ENCODE measurements at regions not wholly inside any gene's neighbourhood (a gene's known extent, or its start where the extent isn't known, plus 50 kb on each side); places are given as distances from the start of the nearest gene placed in this dataset.

GRCh38 chr17:31692632-31693031 is 166.4 kb downstream of the COPRS start:
- Mint-ChIP-seq H3K9me3 (no peaks in the 10 kb centered on the region), H3K27me3 (peaks cover 4% of the 10 kb centered on the region), H3K4me3 (no peak overlapping the region), H3K4me1 (ENCODE audit: low read depth) (no peaks in the 10 kb centered on the region), H3K36me3 (ENCODE audit: low read depth) (no peaks in the 10 kb centered on the region), H3K27ac (no peak overlapping the region)
- Histone ChIP-seq H3K27me3 (ENCODE audit: control insufficient read depth in 1 of 2, insufficient read depth in 2 of 2, low read length in 2 of 2) (no peaks in the 10 kb centered on the region), H3K27ac (ENCODE audit: low read depth in 1 of 2, low read length in 2 of 2) (no peak overlapping the region), H3K36me3 (ENCODE audit: insufficient read depth, low read length) (no peaks in the 10 kb centered on the region), H3K4me3 (ENCODE audit: low read length) (no peak overlapping the region), H3K9me3 (ENCODE audit: control insufficient read depth in 1 of 2, insufficient read depth in 1 of 2, low read length in 2 of 2) (no peaks in the 10 kb centered on the region), H3K4me1 (ENCODE audit: insufficient read depth, low read length) (no peaks in the 10 kb centered on the region)
- no peak for TF ChIP-seq CTCF (IDR thresholded peaks at IDR 0.05)
- no peak for DNase-seq
- intact Hi-C loops (cut with DNase I, micrococcal nuclease), result no loop called here
- ChIA-PET POLR2A (no interaction called here), CTCF (interaction anchor here (0.6 kb wide), 1 partner anchor 426 kb away, joined by 4 read pairs; no protein-coding TSS in a partner anchor)
- ATAC-seq (ENCODE audit: poor library complexity), result no peak

- Histone ChIP-seq H3K4me1 (ENCODE audit: insufficient read depth, low read length) (no peaks in the 10 kb centered on the region), H3K9me3 (ENCODE audit: control insufficient read depth in 1 of 2, insufficient read depth in 1 of 2, low read length in 2 of 2) (no peaks in the 10 kb centered on the region), H3K4me3 (ENCODE audit: low read length) (no peak overlapping the region), H3K36me3 (ENCODE audit: insufficient read depth, low read length) (no peaks in the 10 kb centered on the region), H3K27me3 (ENCODE audit: control insufficient read depth in 1 of 2, insufficient read depth in 2 of 2, low read length in 2 of 2) (no peaks in the 10 kb centered on the region), H3K27ac (ENCODE audit: low read depth in 1 of 2, low read length in 2 of 2) (no peak overlapping the region)
- H3K36me3 Mint-ChIP-seq (ENCODE audit: low read depth), result no peaks in the 10 kb centered on the region
- ChIA-PET POLR2A (no interaction called here), CTCF (no interaction called here)
- no peak overlapping the region for H3K27ac Mint-ChIP-seq
- peaks cover 3% of the 10 kb centered on the region for H3K27me3 Mint-ChIP-seq
- TF ChIP-seq CTCF (IDR thresholded peaks at IDR 0.05), result no peak
- DNase-seq (no peak), ATAC-seq (ENCODE audit: poor library complexity) (no peak)
- H3K9me3 Mint-ChIP-seq, result no peaks in the 10 kb centered on the region
- H3K4me1 Mint-ChIP-seq (ENCODE audit: low read depth), result no peaks in the 10 kb centered on the region
- no peak overlapping the region for H3K4me3 Mint-ChIP-seq
- intact Hi-C loops (cut with DNase I, micrococcal nuclease), result no loop called here
Observed at GRCh38 chr17:31692027-31692426, 167.0 kb downstream of the COPRS start.

- Histone ChIP-seq H3K36me3 (ENCODE audit: insufficient read depth, low read length) (no peaks in the 10 kb centered on the region), H3K4me1 (ENCODE audit: insufficient read depth, low read length) (no peaks in the 10 kb centered on the region), H3K27me3 (ENCODE audit: control insufficient read depth in 1 of 2, insufficient read depth in 2 of 2, low read length in 2 of 2) (no peaks in the 10 kb centered on the region), H3K4me3 (ENCODE audit: low read length) (no peak overlapping the region), H3K27ac (ENCODE audit: low read depth in 1 of 2, low read length in 2 of 2) (no peak overlapping the region), H3K9me3 (ENCODE audit: control insufficient read depth in 1 of 2, insufficient read depth in 1 of 2, low read length in 2 of 2) (no peaks in the 10 kb centered on the region)
- Mint-ChIP-seq H3K36me3 (ENCODE audit: low read depth) (no peaks in the 10 kb centered on the region), H3K27ac (no peak overlapping the region), H3K9me3 (no peaks in the 10 kb centered on the region), H3K4me3 (no peak overlapping the region), H3K27me3 (no peaks in the 10 kb centered on the region), H3K4me1 (ENCODE audit: low read depth) (no peaks in the 10 kb centered on the region)
- ChIA-PET CTCF (no interaction called here), POLR2A (no interaction called here)
- TF ChIP-seq CTCF (IDR thresholded peaks at IDR 0.05), result no peak
- no peak for DNase-seq
- intact Hi-C loops (cut with DNase I, micrococcal nuclease), result no loop called here
- no peak for ATAC-seq (ENCODE audit: poor library complexity)
Observed at GRCh38 chr17:31691251-31691905, 167.7 kb downstream of the COPRS start.

Measured in CD4-positive, alpha-beta T cell (primary cell).